ENCODE measurements at regions not wholly inside any gene's neighbourhood (a gene's known extent, or its start where the extent isn't known, plus 50 kb on each side); places are given as distances from the start of the nearest gene placed in this dataset.

- TF ChIP-seq ZNF274 (IDR thresholded peaks at IDR 0.05; ENCODE audit: low read length) (no peak), ZNF274 (tag by site-specific recombination; IDR thresholded peaks at IDR 0.05; ENCODE audit: borderline replicate concordance) (no peak), CTCF (tag by site-specific recombination; IDR thresholded peaks at IDR 0.05) (no peak), ZNF561 (tag by site-specific recombination; IDR thresholded peaks at IDR 0.05; ENCODE audit: borderline replicate concordance) (no peak), GFI1B (tag by site-specific recombination; IDR thresholded peaks at IDR 0.05) (no peak), ZNF155 (tag by site-specific recombination; IDR thresholded peaks at IDR 0.05) (no peak), OVOL3 (tag by site-specific recombination; IDR thresholded peaks at IDR 0.05) (no peak), ZNF404 (tag by site-specific recombination; IDR thresholded peaks at IDR 0.05) (no peak), ZNF18 (tag by site-specific recombination; IDR thresholded peaks at IDR 0.05) (no peak), ZNF121 (tag by site-specific recombination; IDR thresholded peaks at IDR 0.05) (no peak), ZBTB7A (tag by site-specific recombination; IDR thresholded peaks at IDR 0.05; ENCODE audit: low read depth) (no peak)
- TF ChIP-seq, protein P1, sequence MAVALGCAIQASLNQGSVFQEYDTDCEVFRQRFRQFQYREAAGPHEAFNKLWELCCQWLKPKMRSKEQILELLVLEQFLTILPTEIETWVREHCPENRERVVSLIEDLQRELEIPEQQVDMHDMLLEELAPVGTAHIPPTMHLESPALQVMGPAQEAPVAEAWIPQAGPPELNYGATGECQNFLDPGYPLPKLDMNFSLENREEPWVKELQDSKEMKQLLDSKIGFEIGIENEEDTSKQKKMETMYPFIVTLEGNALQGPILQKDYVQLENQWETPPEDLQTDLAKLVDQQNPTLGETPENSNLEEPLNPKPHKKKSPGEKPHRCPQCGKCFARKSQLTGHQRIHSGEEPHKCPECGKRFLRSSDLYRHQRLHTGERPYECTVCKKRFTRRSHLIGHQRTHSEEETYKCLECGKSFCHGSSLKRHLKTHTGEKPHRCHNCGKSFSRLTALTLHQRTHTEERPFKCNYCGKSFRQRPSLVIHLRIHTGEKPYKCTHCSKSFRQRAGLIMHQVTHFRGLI (tag by site-specific recombination; IDR thresholded peaks at IDR 0.05), result no peak
- TF ChIP-seq, protein P2, sequence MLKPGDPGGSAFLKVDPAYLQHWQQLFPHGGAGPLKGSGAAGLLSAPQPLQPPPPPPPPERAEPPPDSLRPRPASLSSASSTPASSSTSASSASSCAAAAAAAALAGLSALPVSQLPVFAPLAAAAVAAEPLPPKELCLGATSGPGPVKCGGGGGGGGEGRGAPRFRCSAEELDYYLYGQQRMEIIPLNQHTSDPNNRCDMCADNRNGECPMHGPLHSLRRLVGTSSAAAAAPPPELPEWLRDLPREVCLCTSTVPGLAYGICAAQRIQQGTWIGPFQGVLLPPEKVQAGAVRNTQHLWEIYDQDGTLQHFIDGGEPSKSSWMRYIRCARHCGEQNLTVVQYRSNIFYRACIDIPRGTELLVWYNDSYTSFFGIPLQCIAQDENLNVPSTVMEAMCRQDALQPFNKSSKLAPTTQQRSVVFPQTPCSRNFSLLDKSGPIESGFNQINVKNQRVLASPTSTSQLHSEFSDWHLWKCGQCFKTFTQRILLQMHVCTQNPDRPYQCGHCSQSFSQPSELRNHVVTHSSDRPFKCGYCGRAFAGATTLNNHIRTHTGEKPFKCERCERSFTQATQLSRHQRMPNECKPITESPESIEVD (tag by site-specific recombination; IDR thresholded peaks at IDR 0.05), result no peak
- TF ChIP-seq, protein P3, sequence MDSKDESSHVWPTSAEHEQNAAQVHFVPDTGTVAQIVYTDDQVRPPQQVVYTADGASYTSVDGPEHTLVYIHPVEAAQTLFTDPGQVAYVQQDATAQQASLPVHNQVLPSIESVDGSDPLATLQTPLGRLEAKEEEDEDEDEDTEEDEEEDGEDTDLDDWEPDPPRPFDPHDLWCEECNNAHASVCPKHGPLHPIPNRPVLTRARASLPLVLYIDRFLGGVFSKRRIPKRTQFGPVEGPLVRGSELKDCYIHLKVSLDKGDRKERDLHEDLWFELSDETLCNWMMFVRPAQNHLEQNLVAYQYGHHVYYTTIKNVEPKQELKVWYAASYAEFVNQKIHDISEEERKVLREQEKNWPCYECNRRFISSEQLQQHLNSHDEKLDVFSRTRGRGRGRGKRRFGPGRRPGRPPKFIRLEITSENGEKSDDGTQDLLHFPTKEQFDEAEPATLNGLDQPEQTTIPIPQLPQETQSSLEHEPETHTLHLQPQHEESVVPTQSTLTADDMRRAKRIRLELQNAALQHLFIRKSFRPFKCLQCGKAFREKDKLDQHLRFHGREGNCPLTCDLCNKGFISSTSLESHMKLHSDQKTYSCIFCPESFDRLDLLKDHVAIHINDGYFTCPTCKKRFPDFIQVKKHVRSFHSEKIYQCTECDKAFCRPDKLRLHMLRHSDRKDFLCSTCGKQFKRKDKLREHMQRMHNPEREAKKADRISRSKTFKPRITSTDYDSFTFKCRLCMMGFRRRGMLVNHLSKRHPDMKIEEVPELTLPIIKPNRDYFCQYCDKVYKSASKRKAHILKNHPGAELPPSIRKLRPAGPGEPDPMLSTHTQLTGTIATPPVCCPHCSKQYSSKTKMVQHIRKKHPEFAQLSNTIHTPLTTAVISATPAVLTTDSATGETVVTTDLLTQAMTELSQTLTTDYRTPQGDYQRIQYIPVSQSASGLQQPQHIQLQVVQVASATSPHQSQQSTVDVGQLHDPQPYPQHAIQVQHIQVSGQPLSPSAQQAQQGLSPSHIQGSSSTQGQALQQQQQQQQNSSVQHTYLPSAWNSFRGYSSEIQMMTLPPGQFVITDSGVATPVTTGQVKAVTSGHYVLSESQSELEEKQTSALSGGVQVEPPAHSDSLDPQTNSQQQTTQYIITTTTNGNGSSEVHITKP (tag by site-specific recombination; IDR thresholded peaks at IDR 0.05), result no peak
Measured at GRCh38 chr9:2907411-2907810, 63.5 kb upstream of the PUM3 start.

Data from HEK293 (cell line).